ENCODE measurements at regions not wholly inside any gene's neighbourhood (a gene's known extent, or its start where the extent isn't known, plus 50 kb on each side); places are given as distances from the start of the nearest gene placed in this dataset.

- intact Hi-C loops (cut with micrococcal nuclease), result no loop called here
- Mint-ChIP-seq H3K4me3 (no peak overlapping the region), H3K36me3 (ENCODE audit: low read depth) (no peaks in the 10 kb centered on the region), H3K4me1 (ENCODE audit: low read depth) (no peaks in the 10 kb centered on the region), H3K9me3 (no peaks in the 10 kb centered on the region), H3K27ac (no peak overlapping the region), H3K27me3 (peaks cover 7% of the 10 kb centered on the region)
- DNase-seq (no peak), ATAC-seq (no peak)
- POLR2A ChIA-PET, result no interaction called here
- TF ChIP-seq CTCF (IDR thresholded peaks at IDR 0.05), result no peak
- CTCF ChIA-PET, result interaction anchor here (1.0 kb wide), 1 partner anchor 190 kb away, joined by 3 read pairs; no protein-coding TSS in a partner anchor
Measured at GRCh38 chr9:38120961-38121360, 51.9 kb upstream of the SHB start.

- H3K4me3 Mint-ChIP-seq, result no peak overlapping the region
- TF ChIP-seq CTCF (IDR thresholded peaks at IDR 0.05), result no peak
- ChIA-PET CTCF (no interaction called here), POLR2A (no interaction called here)
- no peak for DNase-seq
- no peak overlapping the region for H3K27ac Mint-ChIP-seq
- H3K9me3 Mint-ChIP-seq, result no peaks in the 10 kb centered on the region
- peaks cover 6% of the 10 kb centered on the region for H3K27me3 Mint-ChIP-seq
- no peaks in the 10 kb centered on the region for H3K4me1 Mint-ChIP-seq (ENCODE audit: low read depth)
- no peak for ATAC-seq
- intact Hi-C loops (cut with micrococcal nuclease), result no loop called here
- H3K36me3 Mint-ChIP-seq (ENCODE audit: low read depth), result no peaks in the 10 kb centered on the region
Measured at GRCh38 chr9:38119560-38120236, 50.7 kb upstream of the SHB start.

- DNase-seq (no peak), ATAC-seq (no peak)
- intact Hi-C loops (cut with micrococcal nuclease), result no loop called here
- no peaks in the 10 kb centered on the region for H3K36me3 Mint-ChIP-seq (ENCODE audit: low read depth)
- H3K4me1 Mint-ChIP-seq (ENCODE audit: low read depth), result no peaks in the 10 kb centered on the region
- POLR2A ChIA-PET, result no interaction called here
- H3K27me3 Mint-ChIP-seq, result peaks cover 6% of the 10 kb centered on the region
- CTCF ChIA-PET, result no interaction called here
- H3K4me3 Mint-ChIP-seq, result no peak overlapping the region
- H3K27ac Mint-ChIP-seq, result no peak overlapping the region
- no peaks in the 10 kb centered on the region for H3K9me3 Mint-ChIP-seq
- TF ChIP-seq CTCF (IDR thresholded peaks at IDR 0.05), result no peak
Measured at GRCh38 chr9:38118862-38119438, 49.9 kb upstream of the SHB start.
